RWPE2 (cell line): ENCODE measurements at regions not wholly inside any gene's neighbourhood (a gene's known extent, or its start where the extent isn't known, plus 50 kb on each side); places are given as distances from the start of the nearest gene placed in this dataset.

Experiments used
- ATAC-seq: fragments of 200-7000 bp; cut with Tn5 transposase; 3 replicates; pipeline ENCODE4 v1.9.1; 2021; ENCODE audit warnings: low read depth
- DNase-seq: peaks from one replicate; pipeline ENCODE4 v3.0.0-alpha.2; 2020; ENCODE audit warnings: low spot score
- H3K27ac ChIP-seq: fragments of 450-650 bp; 2 replicates; pipeline ENCODE4 v1.5.1; 2017; ENCODE audit warnings: mild to moderate bottlenecking; ENCODE audit not compliant: poor library complexity, severe bottlenecking
- H3K27me3 ChIP-seq: fragments of 250-450 bp; sonication (Bioruptor Pico); 2 replicates; pipeline ENCODE4 v1.5.1; 2021; ENCODE audit warnings: mild to moderate bottlenecking, moderate library complexity; ENCODE audit not compliant: insufficient read depth, poor library complexity, severe bottlenecking
- H3K36me3 ChIP-seq: fragments of 250-450 bp; sonication (Bioruptor Pico); 2 replicates; pipeline ENCODE4 v1.5.1; 2020; ENCODE audit warnings: low read depth, mild to moderate bottlenecking, moderate library complexity
- H3K4me1 ChIP-seq: fragments of 250-450 bp; sonication (Bioruptor Pico); 2 replicates; pipeline ENCODE4 v1.5.1; 2021; ENCODE audit warnings: mild to moderate bottlenecking, moderate library complexity; ENCODE audit not compliant: insufficient read depth, poor library complexity, severe bottlenecking
- H3K4me3 ChIP-seq: fragments of 250-450 bp; sonication (Bioruptor Pico); 2 replicates; pipeline ENCODE4 v1.5.1; 2021; ENCODE audit warnings: mild to moderate bottlenecking, moderate library complexity; ENCODE audit not compliant: severe bottlenecking
- H3K9me3 ChIP-seq: fragments of 250-450 bp; sonication (Bioruptor Pico); 2 replicates; pipeline ENCODE4 v1.5.1; 2021; ENCODE audit warnings: mild to moderate bottlenecking, moderate library complexity; ENCODE audit not compliant: severe bottlenecking
- TF ChIP-seq, protein P1 (sequence below): fragments of 450-650 bp; IDR thresholded peaks from one replicate; pipeline ENCODE4 v1.5.1; 2017; ENCODE audit warnings: mild to moderate bottlenecking, moderate library complexity; ENCODE audit not compliant: poor library complexity, severe bottlenecking

DNA sequence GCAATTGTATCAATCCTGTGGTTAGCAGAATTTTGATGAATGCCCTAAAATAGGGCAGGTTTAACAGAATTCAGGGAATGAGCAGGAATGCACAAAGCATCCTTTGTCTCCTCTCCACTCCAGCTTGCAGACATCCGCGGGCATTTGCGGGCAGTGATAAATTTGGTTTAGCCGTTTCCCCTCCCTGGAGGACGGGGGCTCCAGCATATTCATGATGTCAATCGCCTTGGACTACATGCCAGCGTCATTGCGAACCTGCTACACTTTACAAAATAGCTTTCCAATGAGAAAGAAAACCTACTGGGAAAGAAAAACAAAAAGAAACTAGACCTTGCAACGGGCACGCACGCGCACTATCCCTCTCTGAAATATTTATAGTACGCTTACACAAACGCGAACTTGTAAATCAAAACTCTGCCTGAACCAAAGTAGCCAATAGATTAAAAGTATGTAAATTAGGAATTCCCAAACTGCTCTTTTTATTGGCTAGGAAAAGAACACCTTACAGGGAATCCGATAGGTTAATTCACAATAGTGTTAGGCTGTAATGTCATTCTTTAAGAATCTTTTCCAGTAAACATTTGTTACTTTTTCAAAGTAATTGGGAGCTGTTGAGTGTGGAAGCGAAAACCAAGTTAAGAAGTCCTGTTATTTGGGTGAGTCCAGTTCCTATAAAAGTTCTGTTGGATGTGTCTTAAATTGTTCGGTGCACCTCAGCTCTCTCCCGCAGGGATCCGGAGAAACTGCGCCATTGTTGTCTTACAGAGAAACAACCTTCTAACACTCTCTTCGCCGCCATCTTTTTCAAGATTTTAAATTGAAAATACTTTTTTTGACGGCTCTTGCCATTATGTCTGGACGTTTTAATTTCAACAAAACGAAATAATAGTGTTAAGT, 136.7 kb downstream of the HFE start:
- peak; percentile 89 for ATAC-seq
- H3K27me3 ChIP-seq, result no peaks in the 10 kb centered on the region
- DNase-seq, result no peak
- H3K36me3 ChIP-seq, result peaks cover 17% of the 10 kb centered on the region
- no peaks in the 10 kb centered on the region for H3K9me3 ChIP-seq
- H3K4me1 ChIP-seq, result peaks cover 28% of the 10 kb centered on the region
- H3K27ac ChIP-seq, result peak overlapping the region; percentile 92
- H3K4me3 ChIP-seq, result peak overlapping the region; percentile 45
- TF ChIP-seq, protein P1, sequence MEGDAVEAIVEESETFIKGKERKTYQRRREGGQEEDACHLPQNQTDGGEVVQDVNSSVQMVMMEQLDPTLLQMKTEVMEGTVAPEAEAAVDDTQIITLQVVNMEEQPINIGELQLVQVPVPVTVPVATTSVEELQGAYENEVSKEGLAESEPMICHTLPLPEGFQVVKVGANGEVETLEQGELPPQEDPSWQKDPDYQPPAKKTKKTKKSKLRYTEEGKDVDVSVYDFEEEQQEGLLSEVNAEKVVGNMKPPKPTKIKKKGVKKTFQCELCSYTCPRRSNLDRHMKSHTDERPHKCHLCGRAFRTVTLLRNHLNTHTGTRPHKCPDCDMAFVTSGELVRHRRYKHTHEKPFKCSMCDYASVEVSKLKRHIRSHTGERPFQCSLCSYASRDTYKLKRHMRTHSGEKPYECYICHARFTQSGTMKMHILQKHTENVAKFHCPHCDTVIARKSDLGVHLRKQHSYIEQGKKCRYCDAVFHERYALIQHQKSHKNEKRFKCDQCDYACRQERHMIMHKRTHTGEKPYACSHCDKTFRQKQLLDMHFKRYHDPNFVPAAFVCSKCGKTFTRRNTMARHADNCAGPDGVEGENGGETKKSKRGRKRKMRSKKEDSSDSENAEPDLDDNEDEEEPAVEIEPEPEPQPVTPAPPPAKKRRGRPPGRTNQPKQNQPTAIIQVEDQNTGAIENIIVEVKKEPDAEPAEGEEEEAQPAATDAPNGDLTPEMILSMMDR, result no peak

GRCh38 chr6:26224547-26224912, 137.3 kb downstream of the HFE start:
- no peak for ATAC-seq
- DNase-seq, result no peak

GRCh38 chr6:26224940-26225847, 138.0 kb downstream of the HFE start:
- ATAC-seq (no peak), DNase-seq (no peak)
- Histone ChIP-seq H3K36me3 (peaks cover 17% of the 10 kb centered on the region), H3K9me3 (no peaks in the 10 kb centered on the region), H3K4me3 (peak overlapping the region; percentile 45), H3K4me1 (peaks cover 32% of the 10 kb centered on the region), H3K27ac (peak overlapping the region; percentile 92), H3K27me3 (no peaks in the 10 kb centered on the region)
- TF ChIP-seq, protein P1, result no peak

More at GRCh38 chr6:26224547-26224912, 137.3 kb downstream of the HFE start:
- Histone ChIP-seq H3K27me3 (no peaks in the 10 kb centered on the region), H3K27ac (peak overlapping the region; percentile 92), H3K9me3 (no peaks in the 10 kb centered on the region), H3K36me3 (peaks cover 17% of the 10 kb centered on the region), H3K4me3 (peak overlapping the region; percentile 45), H3K4me1 (peaks cover 28% of the 10 kb centered on the region)
- TF ChIP-seq, protein P1, result no peak

- no peak for ATAC-seq
- Histone ChIP-seq H3K27ac (peak overlapping the region; percentile 92), H3K9me3 (no peaks in the 10 kb centered on the region), H3K27me3 (no peaks in the 10 kb centered on the region), H3K4me3 (no peak overlapping the region), H3K36me3 (peaks cover 17% of the 10 kb centered on the region), H3K4me1 (peaks cover 38% of the 10 kb centered on the region)
- TF ChIP-seq, protein P1, result no peak
- no peak for DNase-seq
These were observed 138.8 kb downstream of the HFE start for GRCh38 chr6:26225848-26226578.
